22Rv1 (cell line): ENCODE measurements at regions not wholly inside any gene's neighbourhood (a gene's known extent, or its start where the extent isn't known, plus 50 kb on each side); places are given as distances from the start of the nearest gene placed in this dataset.

ENCODE experiments used
- ZFX ChIP-seq: fragments of 450-650 bp; IDR thresholded peaks from 2 replicates; pipeline ENCODE4 v1.6.1; 2017; ENCODE audit warnings: antibody characterized with exemption, borderline replicate concordance
- TF ChIP-seq, protein P1 (sequence below): fragments of 450-650 bp; IDR thresholded peaks from 2 replicates; pipeline ENCODE4 v1.5.1; 2017; ENCODE audit warnings: mild to moderate bottlenecking

DNA sequence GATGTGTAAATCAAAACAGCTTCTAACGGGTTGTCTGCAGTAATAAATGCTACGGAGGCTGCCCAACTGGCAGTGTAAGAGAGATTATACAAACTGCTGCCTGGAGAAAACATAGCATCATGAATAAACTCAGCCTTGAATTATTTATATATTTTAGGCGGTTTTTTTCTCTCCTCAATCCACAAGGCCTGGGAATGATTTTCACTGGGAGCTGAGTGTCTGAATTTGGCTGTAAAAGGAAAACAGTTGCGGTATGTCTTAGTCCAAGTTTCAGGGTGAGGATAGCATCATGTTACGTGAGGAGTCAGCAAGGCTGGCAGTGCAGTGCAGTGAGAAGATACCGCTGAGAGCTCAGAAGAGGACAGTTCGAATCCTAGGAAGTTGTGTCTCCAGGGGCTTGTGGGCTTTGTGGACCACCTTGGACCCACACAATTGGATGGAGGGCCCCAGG is 291.5 kb upstream of the BOD1L1 start:
- TF ChIP-seq, protein P1, sequence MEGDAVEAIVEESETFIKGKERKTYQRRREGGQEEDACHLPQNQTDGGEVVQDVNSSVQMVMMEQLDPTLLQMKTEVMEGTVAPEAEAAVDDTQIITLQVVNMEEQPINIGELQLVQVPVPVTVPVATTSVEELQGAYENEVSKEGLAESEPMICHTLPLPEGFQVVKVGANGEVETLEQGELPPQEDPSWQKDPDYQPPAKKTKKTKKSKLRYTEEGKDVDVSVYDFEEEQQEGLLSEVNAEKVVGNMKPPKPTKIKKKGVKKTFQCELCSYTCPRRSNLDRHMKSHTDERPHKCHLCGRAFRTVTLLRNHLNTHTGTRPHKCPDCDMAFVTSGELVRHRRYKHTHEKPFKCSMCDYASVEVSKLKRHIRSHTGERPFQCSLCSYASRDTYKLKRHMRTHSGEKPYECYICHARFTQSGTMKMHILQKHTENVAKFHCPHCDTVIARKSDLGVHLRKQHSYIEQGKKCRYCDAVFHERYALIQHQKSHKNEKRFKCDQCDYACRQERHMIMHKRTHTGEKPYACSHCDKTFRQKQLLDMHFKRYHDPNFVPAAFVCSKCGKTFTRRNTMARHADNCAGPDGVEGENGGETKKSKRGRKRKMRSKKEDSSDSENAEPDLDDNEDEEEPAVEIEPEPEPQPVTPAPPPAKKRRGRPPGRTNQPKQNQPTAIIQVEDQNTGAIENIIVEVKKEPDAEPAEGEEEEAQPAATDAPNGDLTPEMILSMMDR = no peak
- no peak for TF ChIP-seq ZFX
